OCI-LY7 (cell line): ENCODE measurements at regions not wholly inside any gene's neighbourhood (a gene's known extent, or its start where the extent isn't known, plus 50 kb on each side); places are given as distances from the start of the nearest gene placed in this dataset.

Source experiments
- EZH2phosphoT487 ChIP-seq: fragments of 200-600 bp; sonication (generic); IDR thresholded peaks from 2 replicates; pipeline ENCODE4 v1.6.1; 2018; ENCODE audit warnings: low read depth, borderline replicate concordance, mild to moderate bottlenecking, mixed run types, antibody characterized with exemption, low read length, moderate library complexity, mixed read lengths
- TF ChIP-seq, protein P1 (sequence below): fragments of 200-600 bp; sonication (generic); conservative IDR thresholded peaks from 2 replicates; pipeline ENCODE4 v1.5.1; 2014; ENCODE audit warnings: mild to moderate bottlenecking, antibody characterized with exemption, low read length, moderate library complexity, mixed read lengths

- TF ChIP-seq, protein P1, sequence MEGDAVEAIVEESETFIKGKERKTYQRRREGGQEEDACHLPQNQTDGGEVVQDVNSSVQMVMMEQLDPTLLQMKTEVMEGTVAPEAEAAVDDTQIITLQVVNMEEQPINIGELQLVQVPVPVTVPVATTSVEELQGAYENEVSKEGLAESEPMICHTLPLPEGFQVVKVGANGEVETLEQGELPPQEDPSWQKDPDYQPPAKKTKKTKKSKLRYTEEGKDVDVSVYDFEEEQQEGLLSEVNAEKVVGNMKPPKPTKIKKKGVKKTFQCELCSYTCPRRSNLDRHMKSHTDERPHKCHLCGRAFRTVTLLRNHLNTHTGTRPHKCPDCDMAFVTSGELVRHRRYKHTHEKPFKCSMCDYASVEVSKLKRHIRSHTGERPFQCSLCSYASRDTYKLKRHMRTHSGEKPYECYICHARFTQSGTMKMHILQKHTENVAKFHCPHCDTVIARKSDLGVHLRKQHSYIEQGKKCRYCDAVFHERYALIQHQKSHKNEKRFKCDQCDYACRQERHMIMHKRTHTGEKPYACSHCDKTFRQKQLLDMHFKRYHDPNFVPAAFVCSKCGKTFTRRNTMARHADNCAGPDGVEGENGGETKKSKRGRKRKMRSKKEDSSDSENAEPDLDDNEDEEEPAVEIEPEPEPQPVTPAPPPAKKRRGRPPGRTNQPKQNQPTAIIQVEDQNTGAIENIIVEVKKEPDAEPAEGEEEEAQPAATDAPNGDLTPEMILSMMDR = no peak
- no peak for TF ChIP-seq EZH2phosphoT487
Measured at GRCh38 chr16:80023865-80024264, 423.3 kb upstream of the MAF start.
